ENCODE measurements at regions not wholly inside any gene's neighbourhood (a gene's known extent, or its start where the extent isn't known, plus 50 kb on each side); places are given as distances from the start of the nearest gene placed in this dataset.

DNA sequence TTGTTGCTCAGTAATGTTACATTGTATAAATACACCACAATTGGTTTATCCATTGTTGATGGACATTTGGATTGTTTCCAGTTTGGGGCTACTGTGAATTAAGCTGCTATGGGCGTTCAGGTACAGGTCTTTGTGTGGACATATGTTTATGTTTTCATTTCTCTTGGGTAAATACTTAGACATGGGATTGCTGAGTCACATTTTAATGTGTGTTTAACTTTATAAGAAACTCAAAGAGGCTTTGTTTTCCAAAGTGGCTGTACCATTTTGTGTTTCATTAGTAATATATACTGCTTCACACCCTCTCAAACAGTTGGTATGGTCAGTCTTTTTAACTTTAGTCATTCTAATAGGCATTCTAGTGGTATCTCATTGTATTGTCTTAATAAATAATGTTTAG lies 225.0 kb downstream of the SPTSSA start:
- DNase-seq (no peak), ATAC-seq (no peak)
- TF ChIP-seq, protein P1, sequence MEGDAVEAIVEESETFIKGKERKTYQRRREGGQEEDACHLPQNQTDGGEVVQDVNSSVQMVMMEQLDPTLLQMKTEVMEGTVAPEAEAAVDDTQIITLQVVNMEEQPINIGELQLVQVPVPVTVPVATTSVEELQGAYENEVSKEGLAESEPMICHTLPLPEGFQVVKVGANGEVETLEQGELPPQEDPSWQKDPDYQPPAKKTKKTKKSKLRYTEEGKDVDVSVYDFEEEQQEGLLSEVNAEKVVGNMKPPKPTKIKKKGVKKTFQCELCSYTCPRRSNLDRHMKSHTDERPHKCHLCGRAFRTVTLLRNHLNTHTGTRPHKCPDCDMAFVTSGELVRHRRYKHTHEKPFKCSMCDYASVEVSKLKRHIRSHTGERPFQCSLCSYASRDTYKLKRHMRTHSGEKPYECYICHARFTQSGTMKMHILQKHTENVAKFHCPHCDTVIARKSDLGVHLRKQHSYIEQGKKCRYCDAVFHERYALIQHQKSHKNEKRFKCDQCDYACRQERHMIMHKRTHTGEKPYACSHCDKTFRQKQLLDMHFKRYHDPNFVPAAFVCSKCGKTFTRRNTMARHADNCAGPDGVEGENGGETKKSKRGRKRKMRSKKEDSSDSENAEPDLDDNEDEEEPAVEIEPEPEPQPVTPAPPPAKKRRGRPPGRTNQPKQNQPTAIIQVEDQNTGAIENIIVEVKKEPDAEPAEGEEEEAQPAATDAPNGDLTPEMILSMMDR (IDR thresholded peaks at IDR 0.05) = no peak
- Histone ChIP-seq H3K36me3 (no peaks in the 10 kb centered on the region), H3K27ac (no peak overlapping the region), H3K4me3 (no peak overlapping the region), H3K9me3 (no peaks in the 10 kb centered on the region), H3K4me1 (no peaks in the 10 kb centered on the region), H3K27me3 (ENCODE audit: low read depth) (no peaks in the 10 kb centered on the region)
- intact Hi-C loops (cut with DNase I) = no loop called here

DNA sequence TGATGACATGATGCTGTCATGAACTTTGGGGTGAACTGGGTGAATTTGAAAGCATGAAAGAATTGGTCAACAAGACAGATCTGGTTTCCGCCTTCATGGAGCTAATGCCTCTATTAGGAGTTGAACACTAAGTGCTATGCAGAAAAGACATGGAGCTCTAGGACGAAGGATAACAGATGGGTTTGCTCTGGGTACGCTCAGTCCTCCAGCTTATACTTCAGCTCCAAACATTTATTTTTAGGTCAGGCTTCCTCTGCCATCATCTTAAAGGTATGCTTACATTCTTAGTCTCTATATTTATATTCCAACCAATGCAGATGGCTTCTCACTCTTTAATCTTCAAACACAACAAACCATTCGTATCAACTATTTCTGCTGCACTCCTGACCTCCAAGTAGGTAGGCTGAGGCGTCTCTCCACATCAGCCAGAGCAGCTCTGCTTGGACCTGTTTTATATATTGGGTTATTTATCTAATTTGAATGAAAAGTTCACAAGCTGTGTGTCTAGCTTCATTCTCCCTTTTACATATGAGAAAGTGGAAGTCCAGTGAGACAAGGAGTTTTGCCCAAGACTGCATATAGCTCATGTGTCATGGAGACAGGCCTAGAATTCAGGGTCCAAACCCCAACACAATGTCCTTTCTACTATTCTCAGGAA lies 226.3 kb downstream of the SPTSSA start:
- TF ChIP-seq, protein P1 (IDR thresholded peaks at IDR 0.05) = no peak
- Histone ChIP-seq H3K9me3 (no peaks in the 10 kb centered on the region), H3K4me1 (no peaks in the 10 kb centered on the region), H3K27me3 (ENCODE audit: low read depth) (no peaks in the 10 kb centered on the region), H3K4me3 (no peak overlapping the region), H3K36me3 (no peaks in the 10 kb centered on the region), H3K27ac (no peak overlapping the region)
- ATAC-seq (no peak), DNase-seq (no peak)
- intact Hi-C loops (cut with DNase I) = no loop called here

DNA sequence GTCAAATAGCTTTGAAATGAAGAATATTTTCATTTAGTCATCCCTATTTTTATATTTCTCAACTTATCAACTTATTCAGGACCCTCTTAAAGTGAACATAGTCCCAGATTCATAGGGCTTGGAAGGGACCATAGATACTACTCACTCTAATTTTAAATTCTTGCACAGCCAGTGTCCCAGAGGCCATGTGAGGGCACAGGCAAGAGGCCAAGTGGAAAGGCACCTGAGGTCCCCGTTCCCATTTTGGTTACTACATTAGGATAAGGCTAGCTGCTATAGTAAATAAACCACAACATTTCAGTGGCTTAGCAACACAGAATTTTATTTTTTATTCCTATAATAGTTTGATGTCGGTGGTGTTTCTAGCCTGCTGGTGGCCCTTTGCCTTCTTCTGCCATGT lies 227.8 kb downstream of the SPTSSA start:
- Histone ChIP-seq H3K4me1 (no peaks in the 10 kb centered on the region), H3K9me3 (no peaks in the 10 kb centered on the region), H3K27me3 (ENCODE audit: low read depth) (no peaks in the 10 kb centered on the region), H3K36me3 (no peaks in the 10 kb centered on the region), H3K4me3 (no peak overlapping the region), H3K27ac (no peak overlapping the region)
- DNase-seq = no peak
- intact Hi-C loops (cut with DNase I) = no loop called here
- TF ChIP-seq, protein P1 (IDR thresholded peaks at IDR 0.05) = no peak
- ATAC-seq = no peak

DNA sequence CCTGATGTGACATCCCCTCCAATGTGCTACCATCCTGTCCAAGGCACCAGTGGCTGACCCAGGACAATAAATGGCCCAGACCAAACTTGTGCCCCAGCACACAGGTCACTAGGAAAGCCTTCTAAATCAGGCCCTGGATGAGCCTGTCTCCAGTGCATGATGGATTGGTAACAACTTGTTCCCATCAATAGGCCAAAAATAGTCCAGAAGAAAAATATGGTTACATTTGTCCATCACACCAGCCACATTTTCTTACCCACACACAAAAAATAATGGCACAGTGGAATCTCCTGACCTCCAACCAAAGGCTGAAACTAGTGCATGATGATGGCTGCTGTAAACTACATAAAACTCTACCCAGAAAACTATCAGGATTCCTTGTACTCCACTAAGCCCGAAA lies 228.4 kb downstream of the SPTSSA start:
- no peaks in the 10 kb centered on the region for H3K36me3 ChIP-seq
- TF ChIP-seq, protein P1 (IDR thresholded peaks at IDR 0.05) = no peak
- intact Hi-C loops (cut with DNase I) = no loop called here
- ATAC-seq (peak in 1 of 2 donors; percentile 20), DNase-seq (no peak)
- no peaks in the 10 kb centered on the region for H3K4me1 ChIP-seq
- no peak overlapping the region for H3K4me3 ChIP-seq
- H3K27ac ChIP-seq = no peak overlapping the region
- H3K9me3 ChIP-seq = no peaks in the 10 kb centered on the region
- H3K27me3 ChIP-seq (ENCODE audit: low read depth) = no peaks in the 10 kb centered on the region

DNA sequence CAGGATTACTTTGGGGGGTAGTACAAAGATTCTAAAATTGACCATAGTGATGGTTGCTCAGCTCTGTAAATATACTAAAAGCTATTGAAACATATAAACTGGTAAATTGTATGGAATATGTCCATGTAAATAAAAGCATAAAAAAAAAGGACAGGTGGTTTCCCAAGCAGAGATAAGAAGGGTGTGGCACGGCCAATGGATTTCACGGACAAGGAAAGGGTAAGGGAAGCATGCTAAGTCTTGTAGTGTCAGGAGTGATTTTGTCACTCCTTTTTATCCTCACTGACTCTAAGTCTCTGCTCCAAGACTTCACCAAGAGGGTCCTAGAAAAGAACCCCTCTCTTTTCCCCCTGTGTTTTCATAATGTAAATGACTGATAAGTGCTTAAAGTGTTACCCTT lies 229.2 kb downstream of the SPTSSA start:
- Histone ChIP-seq H3K27me3 (ENCODE audit: low read depth) (no peaks in the 10 kb centered on the region), H3K9me3 (no peaks in the 10 kb centered on the region), H3K4me1 (peaks cover 3% of the 10 kb centered on the region), H3K4me3 (no peak overlapping the region), H3K27ac (no peak overlapping the region), H3K36me3 (no peaks in the 10 kb centered on the region)
- intact Hi-C loops (cut with DNase I) = no loop called here
- ATAC-seq = no peak
- TF ChIP-seq, protein P1 (IDR thresholded peaks at IDR 0.05) = no peak
- DNase-seq = no peak

Data from lower lobe of right lung (tissue), 2 donors.